Thyroid gland (tissue), 4 donors: ENCODE measurements at regions not wholly inside any gene's neighbourhood (a gene's known extent, or its start where the extent isn't known, plus 50 kb on each side); places are given as distances from the start of the nearest gene placed in this dataset.

ENCODE experiments used
- DNase-seq, 2 donors: peaks; one replicate each; pipeline ENCODE4 v3.0.0-alpha.2; 2019
- H3K27ac ChIP-seq, 3 donors: fragments of 200-600 bp; sonication (generic); 1 replicate in 2 of 3; 2 replicates in 1 of 3; pipeline ENCODE4 v1.5.1; 2016 to 2019; ENCODE audit warnings: mild to moderate bottlenecking in 1 of 3, moderate library complexity in 1 of 3
- H3K27me3 ChIP-seq: fragments of 200-600 bp; sonication (generic); one replicate; pipeline ENCODE4 v1.5.1; 2019
- H3K36me3 ChIP-seq, 2 donors: fragments of 200-600 bp; sonication (generic); one replicate each; pipeline ENCODE4 v1.5.1; 2016 to 2019
- H3K4me1 ChIP-seq, 2 donors: fragments of 200-600 bp; sonication (generic); one replicate each; pipeline ENCODE4 v1.5.1; 2017 to 2019
- H3K4me3 ChIP-seq, 3 donors: fragments of 200-600 bp; sonication (generic); replicated peaks in 1 of 3; 1 replicate in 2 of 3; 2 replicates in 1 of 3; pipeline ENCODE4 v1.5.1; 2016; ENCODE audit warnings: mild to moderate bottlenecking in 1 of 3
- H3K9me3 ChIP-seq: fragments of 200-600 bp; sonication (generic); one replicate; pipeline ENCODE4 v1.5.1; 2017
- CTCF ChIP-seq, 6 experiments: fragments of 200-600 bp in 3 of 6; fragments of 450-650 bp in 3 of 6; sonication (generic) in 3 of 6; IDR thresholded peaks; one replicate each; pipeline ENCODE4 v1.5.1; 2016 to 2019; ENCODE audit warnings: antibody characterized with exemption in 6 of 6, mild to moderate bottlenecking in 2 of 6, inconsistent platforms in 1 of 6, moderate library complexity in 1 of 6
- POLR2A ChIP-seq, 2 donors: fragments of 450-650 bp; IDR thresholded peaks; one replicate each; pipeline ENCODE4 v1.6.1; 2017; ENCODE audit warnings: antibody characterized with exemption in 2 of 2, mild to moderate bottlenecking in 2 of 2, moderate library complexity in 1 of 2
- WGBS, 2 donors: methylation state at CpG; one replicate each; pipeline ENCODE4 v1.1.5; 2017; 5-methylcytosine and 5-hydroxymethylcytosine counted together
- intact Hi-C: fragments of 100-400 bp; cut with DNase I; formaldehyde crosslinking; loops from one replicate; pipeline ENCODE4 v1.15.1; 2023

GRCh38 chr4:82268826-82269193 lies 105.0 kb downstream of the HNRNPD start:
- WGBS, 2 donors, result 59 to 60% methylated on average over 3 of the region's 3 CpGs
- intact Hi-C loops, result loop anchor here (10.0 kb wide), 1 partner anchor 864 kb away; no protein-coding TSS in a partner anchor

GRCh38 chr4:82268050-82268825 lies 105.6 kb downstream of the HNRNPD start:
- no peak overlapping the region for H3K27ac ChIP-seq
- H3K36me3 ChIP-seq, result no peaks in the 10 kb centered on the region
- no peaks in the 10 kb centered on the region for H3K27me3 ChIP-seq
- no peak overlapping the region for H3K4me3 ChIP-seq
- no peaks in the 10 kb centered on the region for H3K9me3 ChIP-seq
- intact Hi-C loops, result loop anchor here (10.0 kb wide), 1 partner anchor 863 kb away; no protein-coding TSS in a partner anchor
- TF ChIP-seq POLR2A (IDR thresholded peaks at IDR 0.05), result no peak
- TF ChIP-seq CTCF (IDR thresholded peaks at IDR 0.05), result peak; percentile 17 to 72 (median 60)
- WGBS, 2 donors, result 41 to 44% methylated on average over 4 of the region's 4 CpGs
- peaks cover 0 to 6% of the 10 kb centered on the region in 2 donors for H3K4me1 ChIP-seq
- DNase-seq, result peak; percentile 47 to 59

More at GRCh38 chr4:82268826-82269193, 105.0 kb downstream of the HNRNPD start:
- Histone ChIP-seq H3K27ac (no peak overlapping the region), H3K4me3 (no peak overlapping the region), H3K4me1 (peaks cover 0 to 6% of the 10 kb centered on the region in 2 donors), H3K27me3 (no peaks in the 10 kb centered on the region), H3K36me3 (no peaks in the 10 kb centered on the region), H3K9me3 (no peaks in the 10 kb centered on the region)
- TF ChIP-seq CTCF (IDR thresholded peaks at IDR 0.05) (no peak), POLR2A (IDR thresholded peaks at IDR 0.05) (no peak)
- DNase-seq, result no peak

GRCh38 chr4:82267506-82267905 lies 106.3 kb downstream of the HNRNPD start:
- H3K36me3 ChIP-seq, result no peaks in the 10 kb centered on the region
- TF ChIP-seq POLR2A (IDR thresholded peaks at IDR 0.05), result no peak
- peaks cover 0 to 6% of the 10 kb centered on the region in 2 donors for H3K4me1 ChIP-seq
- 90 to 91% methylated on average over 4 of the region's 4 CpGs for WGBS, 2 donors
- intact Hi-C loops, result loop anchor here (10.0 kb wide), 1 partner anchor 863 kb away; no protein-coding TSS in a partner anchor
- H3K27ac ChIP-seq, result no peak overlapping the region
- no peaks in the 10 kb centered on the region for H3K27me3 ChIP-seq
- no peak overlapping the region for H3K4me3 ChIP-seq
- no peaks in the 10 kb centered on the region for H3K9me3 ChIP-seq
- DNase-seq, result no peak

GRCh38 chr4:82266345-82266744 lies 107.4 kb downstream of the HNRNPD start:
- Histone ChIP-seq H3K27me3 (no peaks in the 10 kb centered on the region), H3K4me3 (no peak overlapping the region), H3K27ac (no peak overlapping the region), H3K4me1 (no peaks in the 10 kb centered on the region), H3K9me3 (no peaks in the 10 kb centered on the region), H3K36me3 (no peaks in the 10 kb centered on the region)
- TF ChIP-seq POLR2A (IDR thresholded peaks at IDR 0.05) (no peak), CTCF (IDR thresholded peaks at IDR 0.05) (no peak)
- intact Hi-C loops, result loop anchor here (10.0 kb wide), 1 partner anchor 862 kb away; no protein-coding TSS in a partner anchor
- no peak for DNase-seq
- WGBS, 2 donors, result 72 to 75% methylated on average over 2 of the region's 2 CpGs

- H3K4me1 ChIP-seq, result no peaks in the 10 kb centered on the region
- intact Hi-C loops, result loop anchor here (10.0 kb wide), 1 partner anchor 856 kb away; no protein-coding TSS in a partner anchor
- no peaks in the 10 kb centered on the region for H3K36me3 ChIP-seq
- H3K9me3 ChIP-seq, result no peaks in the 10 kb centered on the region
- no peak overlapping the region for H3K4me3 ChIP-seq
- H3K27ac ChIP-seq, result no peak overlapping the region
- TF ChIP-seq CTCF (IDR thresholded peaks at IDR 0.05) (no peak), POLR2A (IDR thresholded peaks at IDR 0.05) (no peak)
- DNase-seq, result no peak
- no peaks in the 10 kb centered on the region for H3K27me3 ChIP-seq
- WGBS, 2 donors, result 64 to 72% methylated on average over 2 of the region's 2 CpGs
Observed at GRCh38 chr4:82261084-82261483, 112.7 kb downstream of the HNRNPD start.
